Fibroblast of peridontal ligament (primary cell): ENCODE measurements at regions not wholly inside any gene's neighbourhood (a gene's known extent, or its start where the extent isn't known, plus 50 kb on each side); places are given as distances from the start of the nearest gene placed in this dataset.
"Not testable (repeated sequence)": the region's sequence is repeated elsewhere in the genome, so short reads cannot be mapped to it uniquely, and the experiment has no call there.

Experiments used
- DNase-seq: peaks from one replicate; pipeline ENCODE4 v3.0.0-alpha.2; 2010; ENCODE audit errors: extremely low read depth

- DNase-seq, result no peak
Observed at GRCh38 chr3:157858821-157859220, 247.4 kb downstream of the SHOX2 start.

GRCh38 chr3:157857440-157857839, 248.8 kb downstream of the SHOX2 start:
- no peak for DNase-seq

GRCh38 chr3:157856078-157856939, 249.9 kb downstream of the SHOX2 start:
- DNase-seq, result no peak

GRCh38 chr3:157845839-157846238, 260.4 kb downstream of the SHOX2 start:
- not testable (repeated sequence) for DNase-seq

- peak; percentile 92 for DNase-seq
Observed at GRCh38 chr3:157844800-157845565, 261.2 kb downstream of the SHOX2 start.

GRCh38 chr3:157844216-157844615, 262.0 kb downstream of the SHOX2 start:
- DNase-seq, result no peak

- no peak for DNase-seq
Observed at GRCh38 chr3:157841029-157841428, 265.2 kb downstream of the SHOX2 start.

- DNase-seq, result no peak
Observed at GRCh38 chr3:157840564-157840963, 265.7 kb downstream of the SHOX2 start.

GRCh38 chr3:157838457-157838856, 267.8 kb downstream of the SHOX2 start:
- no peak for DNase-seq

- DNase-seq, result peak; percentile 88
Observed at GRCh38 chr3:157837336-157837735, 268.9 kb downstream of the SHOX2 start.

- DNase-seq, result no peak
Observed at GRCh38 chr3:157836022-157836421, 270.2 kb downstream of the SHOX2 start.

- peak; percentile 89 for DNase-seq
Observed at GRCh38 chr3:157832588-157832987, 273.6 kb downstream of the SHOX2 start.

GRCh38 chr3:157830556-157831236, 275.5 kb downstream of the SHOX2 start:
- no peak for DNase-seq

GRCh38 chr3:157829786-157830185, 276.4 kb downstream of the SHOX2 start:
- DNase-seq, result no peak

GRCh38 chr3:157824281-157824680, 281.9 kb downstream of the SHOX2 start:
- no peak for DNase-seq

GRCh38 chr3:157823050-157823449, 283.2 kb downstream of the SHOX2 start:
- no peak for DNase-seq

- DNase-seq, result no peak
Observed at GRCh38 chr3:157820157-157820517, 286.1 kb downstream of the SHOX2 start.

GRCh38 chr3:157819270-157820156, 286.7 kb downstream of the SHOX2 start:
- DNase-seq, result peak; percentile 13

- peak; percentile 15 for DNase-seq
Observed at GRCh38 chr3:157816896-157817295, 289.3 kb downstream of the SHOX2 start.

- DNase-seq, result peak; percentile 34
Observed at GRCh38 chr3:157816296-157816695, 289.9 kb downstream of the SHOX2 start.

GRCh38 chr3:157815739-157816138, 290.5 kb downstream of the SHOX2 start:
- no peak for DNase-seq
